Stimulated activated CD4-positive, alpha-beta T cell treated with anti-CD3 and anti-CD28 coated beads, TNF-alpha, amount 100 ng/mL, for 48 hours (primary cell): ENCODE measurements at regions not wholly inside any gene's neighbourhood (a gene's known extent, or its start where the extent isn't known, plus 50 kb on each side); places are given as distances from the start of the nearest gene placed in this dataset.

ENCODE experiments used
- DNase-seq, 3 donors: peaks; one replicate each; pipeline ENCODE4 v3.0.0-alpha.2; 2020; ENCODE audit warnings: low read depth in 3 of 3

DNA sequence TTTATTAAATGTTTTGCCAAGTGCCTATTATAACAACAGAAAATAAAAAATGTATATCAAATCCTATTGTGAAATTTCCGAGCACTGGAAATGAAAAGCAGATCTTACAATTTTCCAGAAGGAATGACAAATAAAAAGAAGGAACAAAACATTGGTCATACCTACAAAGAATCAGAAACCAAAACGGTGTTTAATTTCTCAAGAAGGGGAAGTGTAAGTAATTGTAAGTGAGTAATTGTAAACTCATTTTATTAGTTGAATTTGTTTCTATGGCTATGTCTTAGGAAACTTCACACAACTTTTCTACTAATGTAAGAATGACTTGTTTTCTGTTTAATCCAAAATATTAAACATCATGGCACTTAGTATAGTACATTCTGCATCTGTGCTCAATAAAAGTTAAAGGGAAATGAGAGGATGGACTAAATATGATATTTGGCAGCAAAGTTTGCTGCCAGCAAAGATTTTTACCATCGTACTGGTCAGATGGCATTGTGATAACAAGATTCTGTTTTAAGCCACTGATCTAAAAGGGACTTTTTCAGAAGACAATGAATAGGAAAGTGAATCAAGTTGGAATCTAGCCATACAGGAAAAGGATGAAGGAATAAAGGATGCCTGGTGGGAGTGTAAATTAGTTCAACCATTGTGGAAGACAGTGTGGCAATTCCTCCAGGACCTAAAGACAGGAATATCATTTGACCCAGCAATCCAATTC is 232.4 kb downstream of the NFKBIZ start:
- no peak for DNase-seq

DNA sequence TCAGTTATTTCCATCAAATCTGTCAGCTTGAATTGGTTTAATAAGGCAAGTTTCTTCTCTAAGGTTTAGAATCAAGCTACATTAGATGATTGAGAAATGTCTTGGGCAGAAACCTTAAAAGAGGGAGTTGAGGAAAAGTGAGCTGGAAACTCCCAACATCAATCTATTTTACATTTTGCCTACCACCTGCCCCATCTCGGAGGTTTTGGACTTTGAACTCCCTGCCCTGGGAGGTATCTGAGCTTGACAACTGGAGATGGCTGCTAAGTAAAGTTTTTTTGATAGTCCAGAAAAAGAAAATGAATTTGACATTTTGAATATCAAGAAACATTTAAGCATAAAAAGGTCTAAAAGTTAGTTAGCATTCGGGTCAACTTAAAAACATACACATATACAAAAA is 234.2 kb downstream of the NFKBIZ start:
- no peak for DNase-seq

DNA sequence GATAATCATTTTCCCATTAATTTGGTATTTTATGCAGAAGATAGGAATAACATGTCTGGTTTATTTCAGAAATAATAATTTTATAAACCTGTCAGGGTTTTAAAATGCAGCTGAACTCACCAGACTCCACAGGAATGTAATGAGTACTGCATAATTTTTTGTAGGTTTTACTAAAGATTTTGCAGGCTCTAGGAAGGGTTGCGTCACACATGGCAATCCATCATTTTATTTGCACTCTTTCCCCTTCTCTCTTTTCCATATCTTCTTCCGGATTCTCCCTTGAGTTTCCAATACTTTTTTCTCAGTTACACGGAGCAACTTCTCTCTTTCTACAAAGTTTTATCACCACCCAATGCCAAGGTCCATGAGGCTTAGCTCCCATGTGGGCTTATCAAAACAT is 234.7 kb downstream of the NFKBIZ start:
- DNase-seq: no peak

DNA sequence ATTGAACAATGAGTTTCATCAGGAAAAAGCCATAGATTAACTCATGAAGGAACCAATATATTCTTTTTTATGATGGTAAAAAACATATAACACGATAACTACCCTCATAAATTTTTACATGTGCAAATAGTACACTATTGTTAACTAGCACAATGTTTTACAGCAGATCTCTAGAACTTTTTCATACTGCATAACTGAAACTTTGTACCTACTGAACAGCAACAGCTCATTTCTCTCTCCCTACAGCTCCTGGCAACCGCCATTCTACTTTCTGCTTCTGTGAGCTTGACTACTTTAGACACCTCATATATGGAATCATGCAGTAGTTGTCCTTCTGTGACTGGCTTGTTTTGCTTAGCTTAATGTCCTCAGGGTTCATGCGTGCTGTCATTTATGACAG is 235.4 kb downstream of the NFKBIZ start:
- DNase-seq: no peak

GRCh38 chr3:102085431-102086176 is 236.3 kb downstream of the NFKBIZ start:
- no peak for DNase-seq

DNA sequence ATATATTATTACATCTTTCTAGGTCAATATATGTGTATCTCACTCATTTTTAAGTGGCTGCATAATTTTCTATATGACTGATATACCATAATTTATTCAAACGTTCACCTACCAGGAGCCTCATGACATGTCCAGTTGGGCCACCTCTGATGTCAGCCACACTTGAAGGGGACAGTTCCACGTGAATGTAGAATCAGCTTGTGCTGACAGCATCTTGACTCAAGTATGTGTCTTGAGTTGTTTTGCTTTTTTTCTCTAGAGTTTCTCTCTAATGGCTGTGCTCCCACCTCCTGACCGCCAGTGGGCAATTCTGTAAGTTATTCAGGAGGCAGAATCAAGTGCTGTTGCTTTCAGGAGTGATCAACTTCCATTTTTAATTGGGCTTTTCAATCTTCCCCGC is 237.9 kb downstream of the NFKBIZ start:
- no peak for DNase-seq

DNA sequence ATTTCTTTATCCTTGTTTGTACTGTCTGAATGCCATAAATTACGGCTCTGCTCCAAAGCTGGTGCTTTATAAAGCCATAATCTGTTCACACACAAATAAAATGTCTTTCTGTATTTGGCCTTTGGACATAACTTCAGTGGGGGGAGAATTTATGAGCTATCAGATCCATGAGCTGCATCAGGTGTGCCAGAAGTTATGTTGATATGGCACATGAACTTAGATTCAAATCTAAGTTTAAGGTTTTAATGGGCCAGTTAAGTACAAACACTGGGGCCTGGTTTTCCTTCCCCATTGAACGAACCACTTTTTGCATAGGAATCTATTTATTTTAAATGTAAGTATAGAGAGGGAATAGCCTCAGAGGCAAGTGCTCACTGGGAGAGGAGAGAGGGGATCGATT is 239.9 kb downstream of the NFKBIZ start:
- no peak for DNase-seq

GRCh38 chr3:102089904-102090720 is 240.8 kb downstream of the NFKBIZ start:
- no peak for DNase-seq

DNA sequence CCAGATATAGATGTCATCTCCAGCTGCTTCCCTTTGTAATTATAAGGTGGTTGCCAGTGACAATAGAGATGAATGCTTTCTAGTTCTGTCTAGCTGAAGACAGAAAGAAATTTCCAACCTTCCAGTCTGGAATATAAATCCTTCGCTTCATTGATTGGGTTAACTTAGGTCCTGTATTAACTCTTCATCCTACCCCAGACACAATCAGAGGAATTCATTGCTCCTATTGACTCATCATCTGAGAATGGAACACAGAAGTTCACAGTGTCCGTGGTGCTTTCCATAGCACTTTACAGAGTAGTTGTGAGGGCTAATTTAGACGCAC is 241.4 kb downstream of the NFKBIZ start:
- no peak for DNase-seq

DNA sequence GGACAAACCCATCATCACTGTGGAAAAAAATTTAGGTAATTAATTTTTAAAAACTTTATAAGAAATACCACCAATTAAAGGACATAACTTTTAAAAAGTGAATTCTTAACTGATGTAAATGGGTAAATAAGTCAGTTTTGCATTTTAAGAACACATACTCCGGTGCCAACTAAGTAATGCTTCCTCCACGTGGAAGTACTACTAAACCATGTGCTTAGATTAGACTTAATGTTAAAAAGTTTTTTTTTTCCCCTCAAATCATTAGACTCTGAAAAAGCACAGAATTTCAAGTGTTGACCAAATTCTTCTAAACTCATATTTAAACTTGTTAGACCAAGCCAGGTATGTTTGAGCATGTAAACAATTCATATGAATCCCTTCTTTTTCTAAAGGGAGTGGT is 242.0 kb downstream of the NFKBIZ start:
- no peak for DNase-seq

DNA sequence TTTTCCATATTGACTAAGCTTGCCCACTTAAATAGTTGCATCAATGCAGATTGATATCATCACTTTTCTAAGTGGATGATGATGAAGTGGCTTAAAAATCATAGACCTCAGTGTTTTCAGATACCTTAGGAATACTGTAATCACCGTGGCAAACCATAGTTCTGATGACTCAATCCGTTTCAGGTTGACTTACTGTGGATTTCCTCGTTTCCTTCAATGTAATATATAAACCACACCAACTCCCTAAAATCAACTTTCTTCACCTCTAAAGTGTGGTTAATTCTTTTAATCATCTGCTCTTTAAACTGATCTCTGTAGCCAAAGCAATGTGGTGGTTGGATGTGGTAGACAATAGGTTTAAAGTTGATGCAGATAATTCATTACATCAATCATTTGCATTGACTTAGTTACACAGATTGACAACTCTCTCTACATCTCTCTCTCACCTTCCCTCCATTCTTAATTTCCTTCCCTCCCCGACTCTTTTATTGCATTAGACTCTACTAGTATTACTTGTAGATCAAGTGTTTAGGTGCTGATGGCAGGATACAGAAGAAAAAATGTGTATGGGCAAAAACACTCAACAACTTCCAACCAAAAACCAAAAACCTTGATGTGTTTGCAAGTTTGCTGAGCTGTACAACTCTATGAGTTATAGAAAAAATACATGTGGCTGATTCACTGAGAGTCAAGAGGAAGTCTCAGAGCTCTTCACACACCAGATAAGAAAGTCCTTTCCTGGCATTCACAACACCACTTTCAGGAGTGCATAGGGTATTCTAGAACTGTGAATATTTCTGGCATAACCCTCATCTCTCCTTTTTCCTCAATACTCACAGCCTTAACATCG is 243.5 kb downstream of the NFKBIZ start:
- no peak for DNase-seq

GRCh38 chr3:102094506-102094905 is 245.2 kb downstream of the NFKBIZ start:
- no peak for DNase-seq

DNA sequence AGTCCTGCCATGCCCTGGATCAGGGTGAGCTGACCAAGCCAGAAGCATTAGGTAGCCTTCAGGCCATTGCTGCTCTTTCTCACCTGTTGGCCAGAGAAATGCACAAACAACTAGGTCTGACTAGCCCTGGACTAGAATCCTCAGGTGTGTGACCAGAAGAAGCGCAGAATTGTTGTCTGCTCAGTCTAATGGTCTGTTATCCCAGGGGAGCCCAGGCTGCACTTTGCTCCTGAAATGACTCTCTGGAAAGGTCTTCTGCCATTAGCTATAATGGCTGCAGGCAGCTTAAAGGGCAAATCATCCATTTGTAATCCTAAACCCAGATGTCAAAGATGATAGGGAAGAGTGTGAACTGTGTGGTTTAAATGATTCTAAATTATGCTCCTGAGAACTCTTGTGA is 246.1 kb downstream of the NFKBIZ start:
- DNase-seq: no peak

GRCh38 chr3:102096066-102096465 is 246.8 kb downstream of the NFKBIZ start:
- DNase-seq: no peak

GRCh38 chr3:102098130-102098885 is 249.0 kb downstream of the NFKBIZ start:
- no peak for DNase-seq

- no peak for DNase-seq
Observed at GRCh38 chr3:102099913-102100312, 250.6 kb downstream of the NFKBIZ start.

DNA sequence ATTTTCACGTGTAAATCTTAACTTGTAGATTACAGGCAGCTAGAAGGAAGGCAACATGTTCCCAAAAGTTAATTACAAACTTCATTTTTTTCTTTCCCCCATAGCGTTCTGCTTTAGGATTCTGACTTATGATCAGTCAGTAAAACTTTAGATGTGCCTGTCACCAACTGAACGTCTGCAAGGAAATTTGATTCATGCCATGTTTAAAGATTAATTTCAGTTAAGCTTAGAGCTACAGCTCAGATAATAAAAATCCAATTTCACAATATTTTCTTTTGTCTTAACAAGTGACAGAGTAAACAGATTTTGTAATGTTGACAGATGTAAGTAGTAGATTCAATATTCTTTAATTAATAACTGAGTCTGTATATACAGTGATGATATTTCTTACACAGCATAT is 253.1 kb downstream of the NFKBIZ start:
- no peak for DNase-seq

DNA sequence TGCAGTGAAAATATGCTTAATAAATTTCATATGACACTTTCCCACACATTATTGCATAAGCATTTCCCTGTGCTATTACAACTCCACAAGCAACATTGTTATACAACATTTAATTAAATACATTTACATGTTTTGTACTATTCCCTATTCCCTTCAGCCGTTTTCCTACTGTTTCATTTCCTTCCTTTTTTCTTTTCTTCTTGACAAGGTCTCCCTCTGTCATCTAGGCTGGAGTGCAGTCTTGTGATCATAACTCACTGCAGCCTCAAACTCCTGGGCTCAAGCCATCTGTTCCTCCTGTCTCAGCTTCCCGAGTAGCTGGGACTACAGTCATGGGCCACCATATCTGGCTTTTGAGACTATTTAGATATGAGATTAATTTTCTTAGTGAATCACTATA is 254.7 kb downstream of the NFKBIZ start:
- no peak for DNase-seq

DNA sequence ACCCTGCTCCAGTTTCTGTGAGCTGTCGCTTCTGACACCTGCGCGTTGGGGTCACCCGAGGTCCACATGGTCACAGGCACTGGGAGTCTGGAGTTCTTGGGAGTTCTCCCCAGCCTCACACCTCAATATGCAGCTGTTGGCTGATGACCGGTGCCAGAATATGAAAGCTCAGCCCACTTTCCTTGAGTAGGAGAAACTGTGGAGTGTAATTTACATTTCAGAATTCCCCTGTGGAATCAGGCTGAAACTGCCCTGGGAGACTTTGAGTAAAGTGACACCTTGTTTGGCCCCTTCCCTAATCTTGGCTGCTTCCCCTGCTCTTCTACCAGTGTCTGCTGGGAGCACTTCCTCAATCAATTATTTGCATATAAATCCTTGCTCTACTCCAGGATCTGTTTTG is 255.9 kb downstream of the NFKBIZ start:
- DNase-seq: no peak

- DNase-seq: no peak
Observed at GRCh38 chr3:102106416-102107097, 257.2 kb downstream of the NFKBIZ start.
